Right lobe of liver (tissue), 6 donors: ENCODE measurements at regions not wholly inside any gene's neighbourhood (a gene's known extent, or its start where the extent isn't known, plus 50 kb on each side); places are given as distances from the start of the nearest gene placed in this dataset.

Experiments
- ATAC-seq, 4 donors: fragments of 200-7000 bp; cut with Tn5 transposase; one replicate each; pipeline ENCODE4 v1.9.1; 2020; ENCODE audit warnings: mild to moderate bottlenecking in 4 of 4, moderate library complexity in 4 of 4
- DNase-seq, 3 donors: peaks; one replicate each; pipeline ENCODE4 v3.0.0-alpha.2; 2020
- H3K27ac ChIP-seq, 3 donors: fragments of 200-600 bp; one replicate each; pipeline ENCODE4 v1.8.0; 2022
- H3K27me3 ChIP-seq, 2 donors: fragments of 200-600 bp; one replicate each; pipeline ENCODE4 v1.8.0; 2022
- H3K36me3 ChIP-seq, 4 donors: fragments of 200-600 bp; sonication (generic) in 1 of 4; one replicate each; pipeline versions ENCODE4 v1.5.1 to v1.8.0; 2017 to 2022; ENCODE audit warnings: control low read depth in 1 of 4
- H3K4me1 ChIP-seq, 4 donors: fragments of 200-600 bp; sonication (generic) in 1 of 4; one replicate each; pipeline versions ENCODE4 v1.5.1 to v1.8.0; 2017 to 2022; ENCODE audit warnings: control low read depth in 1 of 4
- H3K4me3 ChIP-seq, 3 donors: fragments of 200-600 bp; one replicate each; pipeline ENCODE4 v1.8.0; 2022
- H3K9me3 ChIP-seq, 4 donors: fragments of 200-600 bp; sonication (generic) in 1 of 4; one replicate each; pipeline versions ENCODE4 v1.5.1 to v1.8.0; 2017 to 2022; ENCODE audit warnings: control low read depth in 1 of 4
- POLR2A ChIP-seq: fragments of 450-650 bp; IDR thresholded peaks from one replicate; pipeline ENCODE4 v1.6.1; 2017; ENCODE audit warnings: antibody characterized with exemption, mild to moderate bottlenecking
- WGBS: methylation state at CpG from one replicate; pipeline ENCODE4 v1.1.6; 2018; ENCODE audit warnings: low coverage, low lambda C conversion rate; ENCODE audit not compliant: insufficient coverage; ENCODE audit errors: missing lambda C conversion rate; 5-methylcytosine and 5-hydroxymethylcytosine counted together
- intact Hi-C, 2 donors: fragments of 100-400 bp; cut with DNase I; formaldehyde crosslinking; loops; one replicate each; pipeline versions ENCODE4 v1.11.2 to v1.14.1; 2022
- TF ChIP-seq, protein P1 (sequence below), 4 donors: fragments of 200-600 bp in 3 of 4; fragments of 450-650 bp in 1 of 4; IDR thresholded peaks; one replicate each; pipeline versions ENCODE4 v1.5.1 to v1.8.0; 2016 to 2022; ENCODE audit warnings: antibody characterized with exemption in 4 of 4, mild to moderate bottlenecking in 2 of 4
- donor health status: DM: no; HTN: yes; CAD: no.
- donor health status: DM: no; HTN: no; CAD: no.
- donor health status: DM: no; HTN: no; CAD: no.
- donor health status: DM: no; HTN: yes; CAD: no.
- donor health status: DM: no; HTN: yes; CAD: no.

DNA sequence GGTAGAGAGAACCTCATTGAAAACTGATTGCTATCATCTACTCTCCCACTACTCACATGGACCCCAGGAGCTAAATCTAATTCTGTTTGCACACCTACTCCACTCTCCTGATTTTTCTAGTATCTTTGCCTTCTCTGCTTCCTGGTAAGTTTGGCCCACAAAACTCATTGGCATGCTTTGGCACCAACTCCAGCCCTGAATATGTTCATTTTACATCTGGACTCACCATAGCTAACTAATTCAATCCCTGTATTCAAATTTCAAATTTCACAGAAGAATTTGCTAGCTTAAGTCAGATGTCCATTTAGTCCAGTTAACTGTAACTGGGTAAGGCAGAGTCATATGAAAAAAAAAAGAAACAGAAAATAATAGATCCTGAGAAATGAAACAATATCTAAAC lies 442.1 kb downstream of the SUCLG1 start:
- DNase-seq: no peak
- Histone ChIP-seq H3K27ac (no peak overlapping the region), H3K4me3 (no peak overlapping the region), H3K9me3 (no peaks in the 10 kb centered on the region), H3K4me1 (no peaks in the 10 kb centered on the region), H3K36me3 (no peaks in the 10 kb centered on the region), H3K27me3 (no peaks in the 10 kb centered on the region)
- ATAC-seq: no peak
- TF ChIP-seq, protein P1, sequence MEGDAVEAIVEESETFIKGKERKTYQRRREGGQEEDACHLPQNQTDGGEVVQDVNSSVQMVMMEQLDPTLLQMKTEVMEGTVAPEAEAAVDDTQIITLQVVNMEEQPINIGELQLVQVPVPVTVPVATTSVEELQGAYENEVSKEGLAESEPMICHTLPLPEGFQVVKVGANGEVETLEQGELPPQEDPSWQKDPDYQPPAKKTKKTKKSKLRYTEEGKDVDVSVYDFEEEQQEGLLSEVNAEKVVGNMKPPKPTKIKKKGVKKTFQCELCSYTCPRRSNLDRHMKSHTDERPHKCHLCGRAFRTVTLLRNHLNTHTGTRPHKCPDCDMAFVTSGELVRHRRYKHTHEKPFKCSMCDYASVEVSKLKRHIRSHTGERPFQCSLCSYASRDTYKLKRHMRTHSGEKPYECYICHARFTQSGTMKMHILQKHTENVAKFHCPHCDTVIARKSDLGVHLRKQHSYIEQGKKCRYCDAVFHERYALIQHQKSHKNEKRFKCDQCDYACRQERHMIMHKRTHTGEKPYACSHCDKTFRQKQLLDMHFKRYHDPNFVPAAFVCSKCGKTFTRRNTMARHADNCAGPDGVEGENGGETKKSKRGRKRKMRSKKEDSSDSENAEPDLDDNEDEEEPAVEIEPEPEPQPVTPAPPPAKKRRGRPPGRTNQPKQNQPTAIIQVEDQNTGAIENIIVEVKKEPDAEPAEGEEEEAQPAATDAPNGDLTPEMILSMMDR (IDR thresholded peaks at IDR 0.05): no peak
- TF ChIP-seq POLR2A: no peak
- intact Hi-C loops: no loop called here

DNA sequence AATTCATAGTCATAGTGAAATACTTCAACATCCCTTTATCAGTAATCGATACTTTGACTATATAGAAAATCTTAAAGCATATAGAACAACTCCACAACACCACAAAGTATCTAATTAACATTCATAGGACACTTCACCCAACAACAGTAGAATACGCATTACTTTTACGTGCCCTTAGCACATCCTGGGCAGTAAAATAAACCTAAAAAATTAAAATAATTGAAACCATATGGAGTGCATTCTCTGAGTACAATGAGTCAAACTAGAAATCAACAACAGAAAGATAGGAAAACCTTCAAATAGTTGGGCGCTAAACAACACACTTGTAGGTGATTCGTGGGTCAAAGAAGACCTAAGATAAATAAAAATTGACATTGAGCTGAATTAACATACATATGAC lies 442.9 kb downstream of the SUCLG1 start:
- no peak for TF ChIP-seq POLR2A
- TF ChIP-seq, protein P1 (IDR thresholded peaks at IDR 0.05): no peak
- Histone ChIP-seq H3K4me1 (no peaks in the 10 kb centered on the region), H3K4me3 (no peak overlapping the region), H3K9me3 (no peaks in the 10 kb centered on the region), H3K27ac (no peak overlapping the region), H3K27me3 (no peaks in the 10 kb centered on the region), H3K36me3 (no peaks in the 10 kb centered on the region)
- ATAC-seq: no peak
- no peak for DNase-seq
- intact Hi-C loops: no loop called here
- WGBS: 79% methylated on average over 5 of the region's 5 CpGs

DNA sequence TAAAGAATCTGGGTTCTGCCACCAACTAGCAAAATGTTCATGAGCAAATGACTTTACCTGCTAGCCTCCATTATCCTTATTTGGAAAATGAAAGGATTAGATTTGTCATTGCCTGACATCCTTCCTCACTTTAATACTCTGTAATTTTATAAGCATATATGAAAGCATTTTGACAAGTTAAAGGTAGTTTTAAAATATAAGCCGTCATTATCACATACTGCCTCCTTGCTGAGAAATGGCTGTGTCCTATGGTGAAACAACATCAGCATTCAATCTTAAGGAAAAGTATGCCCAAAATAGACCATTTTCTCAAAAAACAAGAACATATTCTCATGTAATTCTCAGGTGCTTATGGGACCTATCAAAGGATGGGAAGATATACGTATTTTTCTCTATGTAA lies 461.2 kb downstream of the SUCLG1 start:
- DNase-seq (no peak), ATAC-seq (no peak)
- intact Hi-C loops: no loop called here
- H3K4me1 ChIP-seq: no peaks in the 10 kb centered on the region
- no peak overlapping the region for H3K27ac ChIP-seq
- H3K36me3 ChIP-seq: no peaks in the 10 kb centered on the region
- no peak overlapping the region for H3K4me3 ChIP-seq
- H3K27me3 ChIP-seq: no peaks in the 10 kb centered on the region
- WGBS: 64% methylated on average over 2 of the region's 2 CpGs
- no peaks in the 10 kb centered on the region for H3K9me3 ChIP-seq
- TF ChIP-seq, protein P1 (IDR thresholded peaks at IDR 0.05): no peak
- no peak for TF ChIP-seq POLR2A

DNA sequence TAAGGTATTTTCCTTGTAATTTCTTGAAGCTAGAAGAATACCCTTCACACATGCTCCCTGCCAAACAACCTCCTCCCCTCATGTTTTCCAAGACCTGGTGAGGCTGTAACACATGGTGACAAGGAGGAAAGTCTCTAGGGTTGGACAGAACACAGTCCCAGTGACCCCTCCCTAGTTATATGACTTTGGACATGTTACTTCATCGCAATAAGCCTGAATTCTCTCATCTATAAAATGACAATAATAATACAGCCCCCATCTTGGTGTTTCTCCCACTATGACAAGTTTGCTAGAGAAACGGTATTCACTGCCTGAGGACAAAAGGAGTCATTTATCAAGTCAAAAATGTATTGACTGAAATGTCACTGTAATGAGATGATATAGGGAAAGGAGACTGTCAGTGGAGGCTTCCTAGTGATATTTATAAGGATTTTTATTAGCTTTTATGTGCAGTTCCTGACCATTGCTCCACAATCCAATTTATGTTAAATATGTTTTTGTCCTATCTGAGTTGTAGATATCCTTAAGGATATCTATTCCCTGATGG lies 464.4 kb downstream of the SUCLG1 start:
- H3K9me3 ChIP-seq: no peaks in the 10 kb centered on the region
- no peaks in the 10 kb centered on the region for H3K4me1 ChIP-seq
- 65% methylated on average over 2 of the region's 2 CpGs for WGBS
- no peaks in the 10 kb centered on the region for H3K27me3 ChIP-seq
- intact Hi-C loops: no loop called here
- no peak overlapping the region for H3K27ac ChIP-seq
- ATAC-seq: no peak
- H3K36me3 ChIP-seq: no peaks in the 10 kb centered on the region
- TF ChIP-seq POLR2A: no peak
- TF ChIP-seq, protein P1 (IDR thresholded peaks at IDR 0.05): no peak
- no peak overlapping the region for H3K4me3 ChIP-seq
- DNase-seq: no peak
